ENCODE measurements at regions not wholly inside any gene's neighbourhood (a gene's known extent, or its start where the extent isn't known, plus 50 kb on each side); places are given as distances from the start of the nearest gene placed in this dataset.
"Not testable (repeated sequence)": the region's sequence is repeated elsewhere in the genome, so short reads cannot be mapped to it uniquely, and the experiment has no call there.

- H3K27ac Mint-ChIP-seq; H3K9me3 Mint-ChIP-seq; H3K27me3 Mint-ChIP-seq (ENCODE audit: low read depth); CTCF ChIA-PET; H3K36me3 Mint-ChIP-seq (ENCODE audit: low read depth); intact Hi-C loops (cut with micrococcal nuclease); H3K4me3 Mint-ChIP-seq; DNase-seq; H3K4me1 Mint-ChIP-seq (ENCODE audit: low read depth): not testable (repeated sequence)
Observed at GRCh38 chr22:16693747-16694146, 101.1 kb upstream of the CCT8L2 start.

GRCh38 chr22:16689358-16689757 lies 96.7 kb upstream of the CCT8L2 start:
- H3K4me1 Mint-ChIP-seq (ENCODE audit: low read depth); H3K36me3 Mint-ChIP-seq (ENCODE audit: low read depth): not testable (repeated sequence)

GRCh38 chr22:16681290-16681689 lies 88.7 kb upstream of the CCT8L2 start:
- H3K36me3 Mint-ChIP-seq (ENCODE audit: low read depth); CTCF ChIA-PET; DNase-seq; H3K4me3 Mint-ChIP-seq; H3K27ac Mint-ChIP-seq; H3K9me3 Mint-ChIP-seq; H3K4me1 Mint-ChIP-seq (ENCODE audit: low read depth): not testable (repeated sequence)
- intact Hi-C loops (cut with micrococcal nuclease): loop anchor here (10.0 kb wide), 1 partner anchor 54 kb away; no protein-coding TSS in a partner anchor
- H3K27me3 Mint-ChIP-seq (ENCODE audit: low read depth): peaks cover 16% of the 10 kb centered on the region

More at GRCh38 chr22:16689358-16689757, 96.7 kb upstream of the CCT8L2 start:
- intact Hi-C loops (cut with micrococcal nuclease): loop anchor here (10.0 kb wide), 1 partner anchor 45 kb away; no protein-coding TSS in a partner anchor
- H3K27ac Mint-ChIP-seq; H3K9me3 Mint-ChIP-seq; CTCF ChIA-PET; H3K4me3 Mint-ChIP-seq; DNase-seq; H3K27me3 Mint-ChIP-seq (ENCODE audit: low read depth): not testable (repeated sequence)

- CTCF ChIA-PET; H3K27ac Mint-ChIP-seq; H3K4me3 Mint-ChIP-seq; H3K4me1 Mint-ChIP-seq (ENCODE audit: low read depth); H3K9me3 Mint-ChIP-seq; DNase-seq; H3K36me3 Mint-ChIP-seq (ENCODE audit: low read depth): not testable (repeated sequence)
- intact Hi-C loops (cut with micrococcal nuclease): loop anchor here (10.0 kb wide), 1 partner anchor 54 kb away; no protein-coding TSS in a partner anchor
- peaks cover 13% of the 10 kb centered on the region for H3K27me3 Mint-ChIP-seq (ENCODE audit: low read depth)
Observed at GRCh38 chr22:16680209-16680899, 87.7 kb upstream of the CCT8L2 start.

GRCh38 chr22:16679191-16679834 lies 86.7 kb upstream of the CCT8L2 start:
- H3K4me1 Mint-ChIP-seq (ENCODE audit: low read depth); H3K4me3 Mint-ChIP-seq; DNase-seq; H3K36me3 Mint-ChIP-seq (ENCODE audit: low read depth); intact Hi-C loops (cut with micrococcal nuclease); H3K27ac Mint-ChIP-seq; CTCF ChIA-PET; H3K9me3 Mint-ChIP-seq: not testable (repeated sequence)
- peaks cover 13% of the 10 kb centered on the region for H3K27me3 Mint-ChIP-seq (ENCODE audit: low read depth)

GRCh38 chr22:16673433-16673832 lies 80.8 kb upstream of the CCT8L2 start:
- intact Hi-C loops (cut with micrococcal nuclease); DNase-seq; H3K36me3 Mint-ChIP-seq (ENCODE audit: low read depth); H3K9me3 Mint-ChIP-seq; H3K4me3 Mint-ChIP-seq; H3K27me3 Mint-ChIP-seq (ENCODE audit: low read depth); H3K27ac Mint-ChIP-seq; H3K4me1 Mint-ChIP-seq (ENCODE audit: low read depth): not testable (repeated sequence)
- CTCF ChIA-PET: interaction anchor here (0.6 kb wide), 1 partner anchor 398 kb away, joined by 3 read pairs; no protein-coding TSS in a partner anchor

- intact Hi-C loops (cut with micrococcal nuclease); H3K27me3 Mint-ChIP-seq (ENCODE audit: low read depth); H3K36me3 Mint-ChIP-seq (ENCODE audit: low read depth): not testable (repeated sequence)
Observed at GRCh38 chr22:16665610-16666009, 73.0 kb upstream of the CCT8L2 start.

GRCh38 chr22:16662330-16662729 lies 69.7 kb upstream of the CCT8L2 start:
- not testable (repeated sequence) for H3K9me3 Mint-ChIP-seq

More at GRCh38 chr22:16665610-16666009, 73.0 kb upstream of the CCT8L2 start:
- CTCF ChIA-PET; DNase-seq; H3K4me3 Mint-ChIP-seq; H3K4me1 Mint-ChIP-seq (ENCODE audit: low read depth); H3K9me3 Mint-ChIP-seq; H3K27ac Mint-ChIP-seq: not testable (repeated sequence)

GRCh38 chr22:16660989-16661388 lies 68.4 kb upstream of the CCT8L2 start:
- H3K4me3 Mint-ChIP-seq; CTCF ChIA-PET; H3K9me3 Mint-ChIP-seq; intact Hi-C loops (cut with micrococcal nuclease); H3K4me1 Mint-ChIP-seq (ENCODE audit: low read depth); DNase-seq; H3K27ac Mint-ChIP-seq; H3K27me3 Mint-ChIP-seq (ENCODE audit: low read depth); H3K36me3 Mint-ChIP-seq (ENCODE audit: low read depth): not testable (repeated sequence)

More at GRCh38 chr22:16662330-16662729, 69.7 kb upstream of the CCT8L2 start:
- H3K27ac Mint-ChIP-seq; CTCF ChIA-PET; intact Hi-C loops (cut with micrococcal nuclease); DNase-seq; H3K4me1 Mint-ChIP-seq (ENCODE audit: low read depth); H3K27me3 Mint-ChIP-seq (ENCODE audit: low read depth); H3K4me3 Mint-ChIP-seq; H3K36me3 Mint-ChIP-seq (ENCODE audit: low read depth): not testable (repeated sequence)

- H3K9me3 Mint-ChIP-seq; H3K27ac Mint-ChIP-seq; H3K36me3 Mint-ChIP-seq (ENCODE audit: low read depth); H3K4me1 Mint-ChIP-seq (ENCODE audit: low read depth); intact Hi-C loops (cut with micrococcal nuclease); H3K4me3 Mint-ChIP-seq; H3K27me3 Mint-ChIP-seq (ENCODE audit: low read depth); DNase-seq; CTCF ChIA-PET: not testable (repeated sequence)
Observed at GRCh38 chr22:16660570-16660969, 68.0 kb upstream of the CCT8L2 start.

- H3K36me3 Mint-ChIP-seq (ENCODE audit: low read depth); H3K9me3 Mint-ChIP-seq; H3K27ac Mint-ChIP-seq; H3K4me1 Mint-ChIP-seq (ENCODE audit: low read depth); DNase-seq; H3K27me3 Mint-ChIP-seq (ENCODE audit: low read depth); intact Hi-C loops (cut with micrococcal nuclease); H3K4me3 Mint-ChIP-seq: not testable (repeated sequence)
- CTCF ChIA-PET: interaction anchor here (0.6 kb wide), 1 partner anchor 68 kb away, joined by 3 read pairs; no protein-coding TSS in a partner anchor
Observed at GRCh38 chr22:16659273-16659834, 66.7 kb upstream of the CCT8L2 start.

- H3K27me3 Mint-ChIP-seq (ENCODE audit: low read depth): no peaks in the 10 kb centered on the region
- H3K9me3 Mint-ChIP-seq: no peaks in the 10 kb centered on the region
- H3K4me3 Mint-ChIP-seq: no peak overlapping the region
- CTCF ChIA-PET: no interaction called here
- DNase-seq: no peak
- H3K27ac Mint-ChIP-seq: no peak overlapping the region
- no peaks in the 10 kb centered on the region for H3K4me1 Mint-ChIP-seq (ENCODE audit: low read depth)
- H3K36me3 Mint-ChIP-seq (ENCODE audit: low read depth): no peaks in the 10 kb centered on the region
- intact Hi-C loops (cut with micrococcal nuclease): no loop called here
Observed at GRCh38 chr22:16658068-16658467, 65.5 kb upstream of the CCT8L2 start.

- Mint-ChIP-seq H3K4me3 (no peak overlapping the region), H3K27ac (no peak overlapping the region), H3K27me3 (ENCODE audit: low read depth) (no peaks in the 10 kb centered on the region), H3K4me1 (ENCODE audit: low read depth) (no peaks in the 10 kb centered on the region), H3K36me3 (ENCODE audit: low read depth) (no peaks in the 10 kb centered on the region), H3K9me3 (peaks cover 2% of the 10 kb centered on the region)
- DNase-seq: no peak
- intact Hi-C loops (cut with micrococcal nuclease): no loop called here
- CTCF ChIA-PET: no interaction called here
Observed at GRCh38 chr22:16654882-16655281, 62.3 kb upstream of the CCT8L2 start.

Data from activated naive CD4-positive, alpha-beta T cell treated with anti-CD3 and anti-CD28 coated beads for 36 hours (primary cell).